Ascending aorta (tissue), 2 donors: ENCODE measurements at regions not wholly inside any gene's neighbourhood (a gene's known extent, or its start where the extent isn't known, plus 50 kb on each side); places are given as distances from the start of the nearest gene placed in this dataset.

Source experiments
- DNase-seq, 2 donors: peaks; one replicate each; pipeline ENCODE4 v3.0.0-alpha.2; 2019; ENCODE audit warnings: low spot score in 2 of 2
- H3K27ac ChIP-seq, 2 donors: fragments of 200-600 bp; sonication (generic); one replicate each; pipeline ENCODE4 v1.5.1; 2016 to 2017; ENCODE audit warnings: mild to moderate bottlenecking in 1 of 2
- H3K27me3 ChIP-seq: fragments of 200-600 bp; sonication (generic); one replicate; pipeline ENCODE4 v1.5.1; 2017
- H3K36me3 ChIP-seq, 2 donors: fragments of 200-600 bp; sonication (generic); one replicate each; pipeline ENCODE4 v1.5.1; 2016
- H3K4me1 ChIP-seq, 2 donors: fragments of 200-600 bp; sonication (generic); one replicate each; pipeline ENCODE4 v1.5.1; 2016 to 2017; ENCODE audit warnings: mild to moderate bottlenecking in 1 of 2
- H3K4me3 ChIP-seq, 2 donors: fragments of 200-600 bp; sonication (generic); one replicate each; pipeline ENCODE4 v1.5.1; 2016 to 2017; ENCODE audit warnings: mild to moderate bottlenecking in 1 of 2
- H3K9me3 ChIP-seq, 2 donors: fragments of 200-600 bp; sonication (generic); one replicate each; pipeline ENCODE4 v1.5.1; 2016
- CTCF ChIP-seq, 3 experiments: fragments of 200-600 bp in 2 of 3; fragments of 450-650 bp in 1 of 3; sonication (generic) in 2 of 3; IDR thresholded peaks; one replicate each; pipeline ENCODE4 v1.5.1; 2016 to 2019; ENCODE audit warnings: antibody characterized with exemption in 3 of 3, mild to moderate bottlenecking in 1 of 3, moderate library complexity in 1 of 3
- intact Hi-C: fragments of 100-400 bp; cut with DNase I; formaldehyde crosslinking; loops from one replicate; pipeline ENCODE4 v1.15.1; 2023

GRCh38 chr5:125274938-125275724 lies 528.7 kb upstream of the ZNF608 start:
- Histone ChIP-seq H3K27me3 (no peaks in the 10 kb centered on the region), H3K27ac (no peak overlapping the region), H3K9me3 (no peaks in the 10 kb centered on the region), H3K36me3 (no peaks in the 10 kb centered on the region), H3K4me3 (no peak overlapping the region), H3K4me1 (no peaks in the 10 kb centered on the region)
- DNase-seq = no peak
- no peak for TF ChIP-seq CTCF (IDR thresholded peaks at IDR 0.05)
- intact Hi-C loops = no loop called here

GRCh38 chr5:125275725-125276090 lies 529.3 kb upstream of the ZNF608 start:
- Histone ChIP-seq H3K4me3 (no peak overlapping the region), H3K27ac (no peak overlapping the region), H3K4me1 (no peaks in the 10 kb centered on the region), H3K9me3 (no peaks in the 10 kb centered on the region), H3K27me3 (no peaks in the 10 kb centered on the region), H3K36me3 (no peaks in the 10 kb centered on the region)
- intact Hi-C loops = no loop called here
- TF ChIP-seq CTCF (IDR thresholded peaks at IDR 0.05) = no peak
- DNase-seq = no peak

GRCh38 chr5:125276096-125276495 lies 529.7 kb upstream of the ZNF608 start:
- TF ChIP-seq CTCF (IDR thresholded peaks at IDR 0.05) = no peak
- H3K9me3 ChIP-seq = no peaks in the 10 kb centered on the region
- no peaks in the 10 kb centered on the region for H3K36me3 ChIP-seq
- intact Hi-C loops = no loop called here
- H3K27me3 ChIP-seq = no peaks in the 10 kb centered on the region
- H3K27ac ChIP-seq = no peak overlapping the region
- DNase-seq = no peak
- no peak overlapping the region for H3K4me3 ChIP-seq
- H3K4me1 ChIP-seq = no peaks in the 10 kb centered on the region

- H3K9me3 ChIP-seq = no peaks in the 10 kb centered on the region
- no peak for DNase-seq
- no peak for TF ChIP-seq CTCF (IDR thresholded peaks at IDR 0.05)
- no peaks in the 10 kb centered on the region for H3K36me3 ChIP-seq
- H3K4me1 ChIP-seq = no peaks in the 10 kb centered on the region
- no peak overlapping the region for H3K4me3 ChIP-seq
- intact Hi-C loops = no loop called here
- no peaks in the 10 kb centered on the region for H3K27me3 ChIP-seq
- H3K27ac ChIP-seq = no peak overlapping the region
Measured at GRCh38 chr5:125277494-125278154, 531.2 kb upstream of the ZNF608 start.

- TF ChIP-seq CTCF (IDR thresholded peaks at IDR 0.05) = no peak
Measured at GRCh38 chr5:125278711-125279110, 532.3 kb upstream of the ZNF608 start.

More at GRCh38 chr5:125278711-125279110, 532.3 kb upstream of the ZNF608 start:
- intact Hi-C loops = no loop called here
- DNase-seq = no peak
- Histone ChIP-seq H3K27ac (no peak overlapping the region), H3K4me3 (no peak overlapping the region), H3K27me3 (no peaks in the 10 kb centered on the region), H3K4me1 (no peaks in the 10 kb centered on the region), H3K36me3 (no peaks in the 10 kb centered on the region), H3K9me3 (no peaks in the 10 kb centered on the region)
